CD4-positive, alpha-beta T cell treated with Interleukin-12 subunit alpha and Interleukin-12 subunit beta, for 1 hour (primary cell): ENCODE measurements at regions not wholly inside any gene's neighbourhood (a gene's known extent, or its start where the extent isn't known, plus 50 kb on each side); places are given as distances from the start of the nearest gene placed in this dataset.

Source experiments
- DNase-seq: peaks from one replicate; pipeline ENCODE4 v3.0.0-alpha.2; 2020

GRCh38 chr16:49075709-49076108, 205.9 kb downstream of the CBLN1 start:
- no peak for DNase-seq

- no peak for DNase-seq
Measured at GRCh38 chr16:49068224-49068623, 213.4 kb downstream of the CBLN1 start.

GRCh38 chr16:49067776-49068175, 213.9 kb downstream of the CBLN1 start:
- no peak for DNase-seq

- no peak for DNase-seq
Measured at GRCh38 chr16:49061137-49061714, 220.4 kb downstream of the CBLN1 start.

- DNase-seq, result no peak
Measured at GRCh38 chr16:49060728-49061127, 220.9 kb downstream of the CBLN1 start.

GRCh38 chr16:49058382-49058781, 223.3 kb downstream of the CBLN1 start:
- DNase-seq, result no peak

- DNase-seq, result no peak
Measured at GRCh38 chr16:49057936-49058335, 223.7 kb downstream of the CBLN1 start.

GRCh38 chr16:49057391-49057790, 224.2 kb downstream of the CBLN1 start:
- DNase-seq, result no peak

- no peak for DNase-seq
Measured at GRCh38 chr16:49056546-49056945, 225.1 kb downstream of the CBLN1 start.

GRCh38 chr16:49055824-49056545, 225.7 kb downstream of the CBLN1 start:
- DNase-seq, result no peak

GRCh38 chr16:49055291-49055690, 226.3 kb downstream of the CBLN1 start:
- DNase-seq, result no peak

- DNase-seq, result no peak
Measured at GRCh38 chr16:49054606-49055005, 227.0 kb downstream of the CBLN1 start.

- no peak for DNase-seq
Measured at GRCh38 chr16:49052846-49053245, 228.8 kb downstream of the CBLN1 start.

- DNase-seq, result no peak
Measured at GRCh38 chr16:49051576-49051975, 230.1 kb downstream of the CBLN1 start.

GRCh38 chr16:49050607-49051006, 231.0 kb downstream of the CBLN1 start:
- DNase-seq, result no peak

- DNase-seq, result no peak
Measured at GRCh38 chr16:49049644-49050043, 232.0 kb downstream of the CBLN1 start.

GRCh38 chr16:49049191-49049590, 232.4 kb downstream of the CBLN1 start:
- no peak for DNase-seq

GRCh38 chr16:49048557-49048956, 233.1 kb downstream of the CBLN1 start:
- DNase-seq, result no peak

GRCh38 chr16:49036126-49036525, 245.5 kb downstream of the CBLN1 start:
- DNase-seq, result no peak

- no peak for DNase-seq
Measured at GRCh38 chr16:49027420-49027819, 254.2 kb downstream of the CBLN1 start.

GRCh38 chr16:49026566-49027181, 255.0 kb downstream of the CBLN1 start:
- DNase-seq, result no peak

- no peak for DNase-seq
Measured at GRCh38 chr16:49024896-49025295, 256.7 kb downstream of the CBLN1 start.

GRCh38 chr16:49024016-49024415, 257.6 kb downstream of the CBLN1 start:
- DNase-seq, result no peak

- no peak for DNase-seq
Measured at GRCh38 chr16:49023050-49023449, 258.6 kb downstream of the CBLN1 start.
